ENCODE measurements at regions not wholly inside any gene's neighbourhood (a gene's known extent, or its start where the extent isn't known, plus 50 kb on each side); places are given as distances from the start of the nearest gene placed in this dataset.

GRCh38 chr7:7129381-7129780 lies 53.0 kb upstream of the C1GALT1 start:
- Histone ChIP-seq H3K9me3 (ENCODE audit: control insufficient read depth, low read depth, low read length) (no peaks in the 10 kb centered on the region), H3K4me3 (ENCODE audit: low read length) (no peak overlapping the region), H3K9ac (ENCODE audit: low read length) (no peak overlapping the region), H3K27ac (ENCODE audit: low read length) (no peak overlapping the region), H3K27me3 (ENCODE audit: control insufficient read depth, insufficient read depth, low read length) (no peaks in the 10 kb centered on the region), H3K4me1 (ENCODE audit: control insufficient read depth, low read depth, low read length) (peaks cover 10% of the 10 kb centered on the region), H3K36me3 (ENCODE audit: control insufficient read depth, low read depth, low read length) (no peaks in the 10 kb centered on the region)

GRCh38 chr7:7131273-7131672 lies 51.1 kb upstream of the C1GALT1 start:
- H3K36me3 ChIP-seq (ENCODE audit: control insufficient read depth, low read depth, low read length), result no peaks in the 10 kb centered on the region
- H3K27me3 ChIP-seq (ENCODE audit: control insufficient read depth, insufficient read depth, low read length), result no peaks in the 10 kb centered on the region
- H3K4me1 ChIP-seq (ENCODE audit: control insufficient read depth, low read depth, low read length), result peaks cover 14% of the 10 kb centered on the region
- no peaks in the 10 kb centered on the region for H3K9me3 ChIP-seq (ENCODE audit: control insufficient read depth, low read depth, low read length)
- H3K27ac ChIP-seq (ENCODE audit: low read length), result no peak overlapping the region
- no peak overlapping the region for H3K4me3 ChIP-seq (ENCODE audit: low read length)
- no peak overlapping the region for H3K9ac ChIP-seq (ENCODE audit: low read length)

All from iPS-18a (cell line).